ENCODE measurements at regions not wholly inside any gene's neighbourhood (a gene's known extent, or its start where the extent isn't known, plus 50 kb on each side); places are given as distances from the start of the nearest gene placed in this dataset.

DNA sequence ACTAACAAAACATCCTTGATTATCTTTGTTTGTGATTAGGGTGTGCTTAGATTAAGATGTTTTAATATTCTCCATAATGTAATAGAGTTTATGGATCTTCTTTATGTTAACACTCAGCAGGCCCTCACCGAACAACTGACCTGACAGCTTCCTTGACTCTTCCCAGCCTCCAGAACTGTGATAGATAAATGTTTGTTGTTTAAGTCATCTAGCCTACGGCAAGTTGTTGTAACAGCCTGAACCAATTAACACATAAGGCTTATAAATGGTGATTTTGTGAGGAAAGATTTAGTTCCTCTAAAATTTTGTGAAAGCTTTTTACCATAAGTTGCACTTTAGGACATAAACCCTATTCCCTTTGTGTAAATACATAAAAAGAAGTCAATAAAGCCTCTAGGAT lies 156.5 kb upstream of the DCN start:
- TF ChIP-seq, protein P1, sequence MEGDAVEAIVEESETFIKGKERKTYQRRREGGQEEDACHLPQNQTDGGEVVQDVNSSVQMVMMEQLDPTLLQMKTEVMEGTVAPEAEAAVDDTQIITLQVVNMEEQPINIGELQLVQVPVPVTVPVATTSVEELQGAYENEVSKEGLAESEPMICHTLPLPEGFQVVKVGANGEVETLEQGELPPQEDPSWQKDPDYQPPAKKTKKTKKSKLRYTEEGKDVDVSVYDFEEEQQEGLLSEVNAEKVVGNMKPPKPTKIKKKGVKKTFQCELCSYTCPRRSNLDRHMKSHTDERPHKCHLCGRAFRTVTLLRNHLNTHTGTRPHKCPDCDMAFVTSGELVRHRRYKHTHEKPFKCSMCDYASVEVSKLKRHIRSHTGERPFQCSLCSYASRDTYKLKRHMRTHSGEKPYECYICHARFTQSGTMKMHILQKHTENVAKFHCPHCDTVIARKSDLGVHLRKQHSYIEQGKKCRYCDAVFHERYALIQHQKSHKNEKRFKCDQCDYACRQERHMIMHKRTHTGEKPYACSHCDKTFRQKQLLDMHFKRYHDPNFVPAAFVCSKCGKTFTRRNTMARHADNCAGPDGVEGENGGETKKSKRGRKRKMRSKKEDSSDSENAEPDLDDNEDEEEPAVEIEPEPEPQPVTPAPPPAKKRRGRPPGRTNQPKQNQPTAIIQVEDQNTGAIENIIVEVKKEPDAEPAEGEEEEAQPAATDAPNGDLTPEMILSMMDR (IDR thresholded peaks at IDR 0.05) = no peak
- no peak for TF ChIP-seq POLR2A (IDR thresholded peaks at IDR 0.05)

Measured in heart left ventricle (tissue), 13 donors.